ENCODE measurements at regions not wholly inside any gene's neighbourhood (a gene's known extent, or its start where the extent isn't known, plus 50 kb on each side); places are given as distances from the start of the nearest gene placed in this dataset.
"Not testable (repeated sequence)": the region's sequence is repeated elsewhere in the genome, so short reads cannot be mapped to it uniquely, and the experiment has no call there.

DNA sequence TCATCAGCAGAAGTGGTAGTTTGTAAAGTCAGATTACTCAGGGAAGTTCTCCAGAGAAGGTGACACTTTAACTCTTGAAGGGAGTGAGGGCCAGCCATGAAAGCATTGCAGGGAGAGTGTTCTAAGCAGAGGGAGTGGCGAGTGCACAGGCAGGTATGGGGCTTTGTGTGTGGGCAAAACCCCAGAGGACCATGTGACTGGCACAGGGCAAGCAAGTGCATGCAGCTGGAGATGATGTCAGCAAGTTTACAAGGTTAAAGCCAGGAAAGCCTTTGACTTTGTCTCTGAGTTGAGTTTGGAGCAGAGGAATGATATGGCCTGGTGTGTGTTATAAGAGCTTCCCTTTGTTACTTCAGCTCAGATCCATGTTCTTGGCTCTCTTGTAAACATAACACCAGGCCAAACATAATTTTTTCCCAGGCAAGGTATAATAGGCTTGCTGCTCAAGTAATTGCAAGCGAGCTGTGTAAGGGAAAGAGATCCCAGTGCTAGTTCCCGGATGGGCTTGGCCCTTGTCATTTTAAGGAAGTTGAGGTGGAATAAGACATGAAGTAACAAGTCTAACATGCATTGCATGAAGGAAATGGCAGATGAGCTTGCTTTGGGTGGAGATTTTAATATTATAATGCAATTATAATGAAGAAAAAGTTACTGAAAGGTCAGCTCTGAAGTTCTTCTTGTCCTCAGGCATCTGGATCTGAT lies 341.1 kb upstream of the LRRC3B start:
- Histone ChIP-seq H4K20me1 (ENCODE audit: low read depth) (no peaks in the 10 kb centered on the region), H3K36me3 (no peaks in the 10 kb centered on the region), H3K4me2 (no peak overlapping the region), H3K79me2 (ENCODE audit: low read depth) (no peaks in the 10 kb centered on the region), H3K27me3 (no peaks in the 10 kb centered on the region), H3K9ac (no peak overlapping the region), H3K27ac (no peak overlapping the region), H3K4me3 (no peak overlapping the region), H3K9me3 (ENCODE audit: low read depth) (no peaks in the 10 kb centered on the region), H3K4me1 (no peaks in the 10 kb centered on the region), H3F3A (ENCODE audit: low read depth) (no peaks in the 10 kb centered on the region), H2AFZ (replicated peaks) (no peak overlapping the region)
- DNase-seq (ENCODE audit: low spot score) = no peak
- peaks cover 5% of the 10 kb centered on the region for H3K27me3 Mint-ChIP-seq (ENCODE audit: insufficient read depth, low read depth)
- H3K36me3 Mint-ChIP-seq = no peaks in the 10 kb centered on the region
- H3K9me3 Mint-ChIP-seq = peaks cover 25% of the 10 kb centered on the region
- H3K27ac Mint-ChIP-seq = no peak overlapping the region
- TF ChIP-seq EZH2phosphoT487 (IDR thresholded peaks at IDR 0.05) (no peak), EZH2 (IDR thresholded peaks at IDR 0.05) (no peak)
- TF ChIP-seq, protein P1, sequence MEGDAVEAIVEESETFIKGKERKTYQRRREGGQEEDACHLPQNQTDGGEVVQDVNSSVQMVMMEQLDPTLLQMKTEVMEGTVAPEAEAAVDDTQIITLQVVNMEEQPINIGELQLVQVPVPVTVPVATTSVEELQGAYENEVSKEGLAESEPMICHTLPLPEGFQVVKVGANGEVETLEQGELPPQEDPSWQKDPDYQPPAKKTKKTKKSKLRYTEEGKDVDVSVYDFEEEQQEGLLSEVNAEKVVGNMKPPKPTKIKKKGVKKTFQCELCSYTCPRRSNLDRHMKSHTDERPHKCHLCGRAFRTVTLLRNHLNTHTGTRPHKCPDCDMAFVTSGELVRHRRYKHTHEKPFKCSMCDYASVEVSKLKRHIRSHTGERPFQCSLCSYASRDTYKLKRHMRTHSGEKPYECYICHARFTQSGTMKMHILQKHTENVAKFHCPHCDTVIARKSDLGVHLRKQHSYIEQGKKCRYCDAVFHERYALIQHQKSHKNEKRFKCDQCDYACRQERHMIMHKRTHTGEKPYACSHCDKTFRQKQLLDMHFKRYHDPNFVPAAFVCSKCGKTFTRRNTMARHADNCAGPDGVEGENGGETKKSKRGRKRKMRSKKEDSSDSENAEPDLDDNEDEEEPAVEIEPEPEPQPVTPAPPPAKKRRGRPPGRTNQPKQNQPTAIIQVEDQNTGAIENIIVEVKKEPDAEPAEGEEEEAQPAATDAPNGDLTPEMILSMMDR (IDR thresholded peaks at IDR 0.05) = no peak
- no peak overlapping the region for H3K4me3 Mint-ChIP-seq
- no peaks in the 10 kb centered on the region for H3K4me1 Mint-ChIP-seq

DNA sequence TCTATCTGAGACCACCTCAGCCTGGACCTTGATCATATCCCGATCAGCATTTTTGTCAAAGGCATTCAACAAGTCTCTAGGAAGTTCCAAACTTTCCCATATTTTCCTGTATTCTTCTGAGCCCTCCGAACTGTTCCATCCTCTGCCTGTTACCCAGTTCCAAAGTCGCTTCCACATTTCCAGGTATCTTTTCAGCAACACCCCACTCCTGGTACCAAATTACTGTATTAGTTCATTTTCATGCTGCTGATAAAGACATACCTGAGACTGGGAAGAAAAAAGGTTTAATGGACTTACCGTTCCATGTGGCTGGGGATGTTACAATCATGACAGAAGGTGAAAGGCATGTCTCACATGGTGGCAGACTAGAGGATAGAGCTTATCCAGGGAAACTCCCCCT lies 338.1 kb upstream of the LRRC3B start:
- not testable (repeated sequence) for H3K9me3 ChIP-seq (ENCODE audit: low read depth); H3K36me3 Mint-ChIP-seq; H3K27ac Mint-ChIP-seq; H3K27me3 ChIP-seq; H3K36me3 ChIP-seq; H3K4me3 Mint-ChIP-seq; H4K20me1 ChIP-seq (ENCODE audit: low read depth); H3K27ac ChIP-seq; H3K79me2 ChIP-seq (ENCODE audit: low read depth); H3K9ac ChIP-seq; H3F3A ChIP-seq (ENCODE audit: low read depth); H3K4me1 Mint-ChIP-seq; DNase-seq (ENCODE audit: low spot score); H3K4me2 ChIP-seq; H3K4me3 ChIP-seq; H3K4me1 ChIP-seq; H2AFZ ChIP-seq (replicated peaks); H3K27me3 Mint-ChIP-seq (ENCODE audit: insufficient read depth, low read depth)
- peaks cover 25% of the 10 kb centered on the region for H3K9me3 Mint-ChIP-seq

DNA sequence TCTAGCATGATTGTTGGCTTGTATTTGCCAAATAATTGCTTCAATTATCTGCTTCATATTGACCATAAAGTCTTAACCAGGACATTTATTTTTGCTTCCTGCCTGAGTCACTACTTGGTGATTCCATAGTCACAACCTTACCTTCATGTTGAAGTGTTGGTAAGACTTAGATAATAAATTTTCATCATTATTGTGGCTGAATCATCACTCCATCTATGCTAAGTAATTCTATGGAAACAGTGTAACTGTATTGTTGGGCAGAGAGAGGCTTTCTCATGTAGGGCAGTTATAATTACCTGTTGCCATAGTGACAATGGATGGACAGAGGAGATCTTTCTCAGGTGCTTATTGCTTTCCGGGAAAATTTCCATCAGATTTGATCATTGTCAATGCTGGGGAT lies 330.7 kb upstream of the LRRC3B start:
- TF ChIP-seq, protein P1 (IDR thresholded peaks at IDR 0.05) = no peak
- TF ChIP-seq EZH2 (IDR thresholded peaks at IDR 0.05) = no peak
- TF ChIP-seq EZH2phosphoT487 (IDR thresholded peaks at IDR 0.05) = no peak
- Mint-ChIP-seq H3K27ac (no peak overlapping the region), H3K9me3 (no peaks in the 10 kb centered on the region), H3K27me3 (ENCODE audit: insufficient read depth, low read depth) (no peaks in the 10 kb centered on the region), H3K36me3 (no peaks in the 10 kb centered on the region), H3K4me3 (no peak overlapping the region), H3K4me1 (no peaks in the 10 kb centered on the region)
- no peak for DNase-seq (ENCODE audit: low spot score)
- H3K4me3 ChIP-seq = no peak overlapping the region
- H3K4me2 ChIP-seq = no peak overlapping the region
- H3K9ac ChIP-seq = no peak overlapping the region
- no peaks in the 10 kb centered on the region for H3K79me2 ChIP-seq (ENCODE audit: low read depth)
- H3K27me3 ChIP-seq = no peaks in the 10 kb centered on the region
- H3K36me3 ChIP-seq = no peaks in the 10 kb centered on the region
- no peaks in the 10 kb centered on the region for H3K4me1 ChIP-seq
- H3K9me3 ChIP-seq (ENCODE audit: low read depth) = no peaks in the 10 kb centered on the region
- H2AFZ ChIP-seq (replicated peaks) = no peak overlapping the region
- H3F3A ChIP-seq (ENCODE audit: low read depth) = no peaks in the 10 kb centered on the region
- no peak overlapping the region for H3K27ac ChIP-seq
- H4K20me1 ChIP-seq (ENCODE audit: low read depth) = no peaks in the 10 kb centered on the region

DNA sequence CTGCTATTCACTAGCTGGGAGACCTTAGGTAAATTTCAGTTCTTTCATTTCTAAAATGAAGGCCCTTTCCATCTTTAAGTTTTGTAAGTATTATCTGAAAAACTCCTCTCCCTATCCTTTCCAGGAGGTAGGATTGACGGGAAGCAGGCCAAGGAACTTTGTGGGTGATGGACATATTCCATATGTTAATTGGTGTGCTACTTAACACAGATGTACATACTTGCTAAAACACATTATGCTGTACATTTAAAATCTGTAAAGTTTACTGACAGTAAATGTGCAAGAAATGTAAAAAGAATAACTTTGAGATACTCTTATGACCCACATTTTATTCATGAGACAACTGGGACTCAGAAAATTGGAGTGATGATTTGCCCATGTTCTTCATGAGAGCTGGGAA lies 329.8 kb upstream of the LRRC3B start:
- no peak overlapping the region for H3K27ac ChIP-seq

More for the DNA sequence above, 329.8 kb upstream of the LRRC3B start:
- Histone ChIP-seq H3K9ac (no peak overlapping the region), H2AFZ (replicated peaks) (no peak overlapping the region), H3K4me3 (no peak overlapping the region), H3K4me1 (no peaks in the 10 kb centered on the region), H3F3A (ENCODE audit: low read depth) (no peaks in the 10 kb centered on the region), H3K27me3 (no peaks in the 10 kb centered on the region), H3K79me2 (ENCODE audit: low read depth) (no peaks in the 10 kb centered on the region), H3K36me3 (no peaks in the 10 kb centered on the region), H3K4me2 (no peak overlapping the region), H3K9me3 (ENCODE audit: low read depth) (no peaks in the 10 kb centered on the region), H4K20me1 (ENCODE audit: low read depth) (no peaks in the 10 kb centered on the region)
- Mint-ChIP-seq H3K4me1 (no peaks in the 10 kb centered on the region), H3K27ac (no peak overlapping the region), H3K9me3 (no peaks in the 10 kb centered on the region), H3K4me3 (no peak overlapping the region), H3K36me3 (no peaks in the 10 kb centered on the region), H3K27me3 (ENCODE audit: insufficient read depth, low read depth) (no peaks in the 10 kb centered on the region)
- TF ChIP-seq EZH2phosphoT487 (IDR thresholded peaks at IDR 0.05) = no peak
- TF ChIP-seq, protein P1 (IDR thresholded peaks at IDR 0.05) = no peak
- TF ChIP-seq EZH2 (IDR thresholded peaks at IDR 0.05) = no peak
- no peak for DNase-seq (ENCODE audit: low spot score)
